ENCODE measurements at regions not wholly inside any gene's neighbourhood (a gene's known extent, or its start where the extent isn't known, plus 50 kb on each side); places are given as distances from the start of the nearest gene placed in this dataset.
"Not testable (repeated sequence)": the region's sequence is repeated elsewhere in the genome, so short reads cannot be mapped to it uniquely, and the experiment has no call there.

DNA sequence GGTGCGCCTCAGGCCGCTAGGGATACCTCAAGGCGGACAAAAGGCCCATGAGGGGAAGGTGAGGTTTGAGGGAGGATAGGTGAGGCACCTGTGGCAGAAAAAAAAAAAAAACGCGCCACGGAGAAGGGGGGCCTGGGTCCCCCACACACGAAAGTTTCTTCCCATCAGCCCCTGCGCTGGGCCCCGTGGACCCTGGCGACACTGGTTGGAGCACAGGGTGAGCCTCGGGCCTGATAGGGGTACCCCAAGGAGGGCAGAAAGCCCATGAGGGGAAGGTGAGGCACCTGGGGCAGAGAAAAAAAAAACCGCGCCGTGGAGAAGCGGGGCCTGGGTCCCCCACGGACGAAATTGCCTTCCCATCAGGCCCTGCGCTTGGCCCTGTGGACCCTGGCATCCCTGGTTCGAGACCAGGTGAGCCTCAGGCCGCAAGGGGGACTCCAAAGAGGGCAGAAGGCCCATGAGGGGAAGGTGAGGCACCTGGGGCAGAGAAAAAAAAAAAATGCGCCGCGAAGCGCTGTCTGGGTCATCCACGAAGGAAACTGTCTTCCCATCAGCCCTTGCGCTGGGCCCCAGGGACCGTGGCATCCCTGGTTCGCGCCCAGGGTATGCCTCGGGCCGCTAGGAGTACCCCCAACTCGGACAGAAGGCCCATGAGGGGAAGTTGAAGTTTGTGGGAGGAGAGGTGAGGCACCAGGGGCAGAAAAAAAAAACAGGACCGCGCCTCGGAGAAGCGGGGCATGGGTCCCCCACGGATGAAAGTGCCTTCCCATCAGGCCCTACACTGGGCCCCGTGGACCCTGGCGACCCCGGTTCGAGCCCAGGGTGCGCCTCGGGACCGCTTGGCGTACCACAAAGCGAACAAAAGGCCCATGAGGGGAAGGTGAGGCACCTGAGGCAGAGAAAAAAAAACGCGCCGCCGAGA lies 226.2 kb downstream of the CCDC74A start:
- DNase-seq: no peak

DNA sequence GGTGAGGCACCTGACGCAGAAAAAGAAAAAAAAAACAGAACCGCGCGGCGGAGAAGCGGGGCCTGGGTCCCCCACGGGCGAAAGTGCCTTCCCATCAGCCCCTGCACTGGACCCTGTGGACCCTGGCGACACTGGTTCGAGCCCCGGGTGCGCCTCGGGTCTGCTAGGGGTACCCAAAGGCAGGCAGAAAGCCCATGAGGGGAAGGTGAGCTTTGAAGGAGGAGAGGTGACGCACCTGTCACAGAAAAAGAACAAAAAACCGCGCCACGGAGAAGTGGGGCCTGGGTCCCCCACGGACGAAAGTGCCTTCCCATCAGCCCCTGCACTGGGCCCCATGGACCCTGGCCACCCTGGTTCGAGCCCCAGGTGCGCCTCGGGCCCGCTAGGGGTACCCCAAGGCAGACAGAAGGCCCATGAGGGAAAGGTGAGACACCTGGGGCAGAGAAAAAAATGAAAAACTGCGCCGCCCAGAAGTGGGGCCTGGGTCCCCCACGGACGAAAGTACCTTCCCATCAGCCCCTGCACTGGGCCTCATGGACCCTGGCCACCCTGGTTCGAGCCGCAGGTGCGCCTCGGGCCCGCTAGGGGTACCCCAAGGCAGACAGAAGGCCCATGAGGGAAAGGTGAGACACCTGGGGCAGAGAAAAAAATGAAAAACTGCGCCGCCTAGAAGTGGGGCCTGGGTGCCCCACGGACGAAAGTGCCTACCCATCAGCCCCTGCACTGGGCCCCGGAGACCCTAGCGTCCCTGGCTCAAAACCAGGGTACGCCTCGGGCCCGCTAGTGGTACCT lies 227.4 kb downstream of the CCDC74A start:
- DNase-seq: no peak

- DNase-seq: no peak
Measured at GRCh38 chr2:131756141-131756907, 228.6 kb downstream of the CCDC74A start.

DNA sequence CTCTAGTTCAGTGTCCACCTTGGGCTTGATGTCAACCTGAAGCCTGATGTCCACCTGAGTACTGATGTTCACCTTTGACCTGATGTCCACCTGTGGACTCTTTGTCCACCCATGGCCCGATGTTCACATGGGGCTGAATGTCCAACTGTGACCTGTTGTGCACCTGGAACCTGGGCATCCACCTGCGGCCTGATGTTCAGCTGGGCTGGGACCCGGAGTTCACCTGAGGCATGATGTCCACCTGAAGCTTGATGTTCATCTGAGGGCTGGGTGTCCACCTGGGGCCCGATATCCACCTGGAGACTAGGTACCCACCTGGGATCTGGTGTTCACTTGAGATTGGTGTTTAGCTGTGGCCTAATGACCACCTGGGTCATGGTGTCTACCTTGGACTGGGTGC lies 231.3 kb downstream of the CCDC74A start:
- DNase-seq: not testable (repeated sequence)

- DNase-seq: not testable (repeated sequence)
Measured at GRCh38 chr2:131774955-131775555, 247.4 kb downstream of the CCDC74A start.

DNA sequence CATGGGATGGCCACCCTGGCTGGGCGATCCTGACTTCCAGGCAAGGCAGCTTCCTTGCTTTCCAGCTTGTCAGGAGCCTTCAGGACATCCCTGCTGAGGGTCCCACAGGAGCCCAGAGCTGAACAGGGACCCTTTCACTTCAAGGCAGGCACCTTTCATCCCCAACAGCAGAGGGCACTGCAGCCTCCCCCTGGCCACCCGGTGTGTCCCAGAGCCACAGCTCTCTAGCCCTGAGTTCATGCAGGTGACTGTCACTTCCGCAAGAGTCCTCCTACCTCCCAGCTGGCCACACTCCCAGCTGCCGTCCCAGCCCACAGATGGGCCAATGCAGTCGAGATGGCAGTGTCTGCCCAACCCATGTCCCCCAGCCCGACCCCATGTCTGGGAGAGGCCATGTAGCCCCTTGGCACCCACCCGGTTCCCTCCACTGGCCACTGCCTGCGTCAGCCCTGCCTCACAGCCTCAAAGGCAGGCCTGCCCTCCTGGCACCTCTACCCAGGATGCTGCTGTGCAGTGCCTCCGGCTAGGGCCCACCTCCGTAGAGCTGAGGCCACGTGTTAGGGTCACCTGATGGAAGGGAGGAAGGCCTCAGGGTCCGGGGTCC lies 248.3 kb downstream of the CCDC74A start:
- not testable (repeated sequence) for DNase-seq

GRCh38 chr2:131780446-131780845 lies 252.8 kb downstream of the CCDC74A start:
- not testable (repeated sequence) for DNase-seq

DNA sequence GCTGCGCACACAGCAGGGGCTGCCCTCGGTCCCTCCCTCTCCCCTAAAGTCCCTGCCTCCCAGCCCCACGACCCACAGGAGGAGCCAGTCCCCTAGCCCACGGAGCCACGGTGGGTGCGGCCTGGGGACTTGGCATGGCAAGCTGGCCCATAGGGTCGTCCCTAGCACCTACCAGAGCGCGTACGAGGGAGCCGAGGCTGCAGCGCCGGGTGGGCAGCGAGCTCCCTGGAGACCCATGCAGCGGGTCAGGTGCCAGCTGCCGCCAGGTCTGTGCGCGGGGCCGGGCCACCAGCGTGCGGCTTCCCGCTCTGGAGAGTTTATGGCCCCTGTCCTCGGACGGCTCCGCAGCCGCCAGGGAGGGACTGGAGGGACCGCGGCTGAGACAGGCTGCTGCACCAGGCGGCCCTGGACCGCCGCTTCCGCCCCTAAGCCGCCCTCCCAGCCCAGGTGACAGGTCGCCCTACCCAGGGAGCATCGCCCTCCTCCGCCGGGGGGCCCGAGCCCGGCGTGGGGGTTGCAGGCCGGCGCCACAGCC lies 273.6 kb downstream of the CCDC74A start:
- no peak for DNase-seq

GRCh38 chr2:131801745-131802350 lies 274.2 kb downstream of the CCDC74A start:
- DNase-seq: peak; percentile 58

- DNase-seq: peak; percentile 17
Measured at GRCh38 chr2:131802351-131802836, 274.7 kb downstream of the CCDC74A start.

GRCh38 chr2:131803237-131803636 lies 275.5 kb downstream of the CCDC74A start:
- not testable (repeated sequence) for DNase-seq

GRCh38 chr2:131812605-131813004 lies 284.9 kb downstream of the CCDC74A start:
- DNase-seq: not testable (repeated sequence)

GRCh38 chr2:131813378-131813777 lies 285.7 kb downstream of the CCDC74A start:
- DNase-seq: not testable (repeated sequence)

GRCh38 chr2:131818267-131818973 lies 290.7 kb downstream of the CCDC74A start:
- DNase-seq: not testable (repeated sequence)

DNA sequence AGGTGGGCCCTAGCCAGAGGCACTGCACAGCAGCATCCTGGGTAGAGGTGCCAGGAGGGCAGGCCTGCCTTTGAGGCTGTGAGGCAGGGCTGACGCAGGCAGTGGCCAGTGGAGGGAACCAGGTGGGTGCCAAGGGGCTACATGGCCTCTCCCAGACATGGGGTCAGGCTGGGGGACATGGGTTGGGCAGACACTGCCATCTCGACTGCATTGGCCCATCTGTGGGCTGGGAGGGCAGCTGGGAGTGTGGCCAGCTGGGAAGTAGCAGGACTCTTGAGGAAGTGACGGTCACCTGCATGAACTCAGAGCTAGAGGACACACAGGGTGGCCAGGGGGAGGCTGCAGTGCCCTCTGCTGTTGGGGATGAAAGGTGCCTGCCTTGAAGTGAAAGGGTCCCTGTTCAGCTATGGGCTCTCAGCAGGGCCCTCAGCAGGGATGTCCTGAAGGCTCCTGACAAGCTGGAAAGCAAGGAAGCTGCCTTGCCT lies 294.6 kb downstream of the CCDC74A start:
- DNase-seq: not testable (repeated sequence)

DNA sequence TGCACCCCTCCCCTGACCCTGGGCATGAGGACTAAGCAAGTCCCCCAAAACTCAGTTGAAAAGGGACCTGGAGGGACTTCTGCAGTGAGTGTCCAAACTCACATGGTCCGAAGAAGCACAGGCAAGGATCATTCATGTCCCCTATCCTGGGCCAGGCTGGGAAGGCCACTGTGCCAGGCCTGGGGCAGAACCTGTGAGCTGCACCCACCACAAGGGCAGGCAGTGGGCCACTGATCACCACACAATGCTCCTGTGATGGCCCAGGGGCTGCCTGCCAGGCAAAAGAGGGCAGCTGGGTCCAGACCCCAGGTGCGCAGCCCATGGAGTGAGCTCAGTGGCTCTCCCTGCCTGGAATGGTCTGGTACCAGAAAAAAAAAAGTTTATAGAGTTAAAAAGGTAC lies 295.4 kb downstream of the CCDC74A start:
- DNase-seq: not testable (repeated sequence)

- not testable (repeated sequence) for DNase-seq
Measured at GRCh38 chr2:131824986-131825385, 297.3 kb downstream of the CCDC74A start.

- no peak for DNase-seq
Measured at GRCh38 chr2:131827481-131828163, 299.9 kb downstream of the CCDC74A start.

- DNase-seq: no peak
Measured at GRCh38 chr2:131828164-131828561, 300.5 kb downstream of the CCDC74A start.
